Jurkat, Clone E6-1 (cell line): ENCODE measurements at regions not wholly inside any gene's neighbourhood (a gene's known extent, or its start where the extent isn't known, plus 50 kb on each side); places are given as distances from the start of the nearest gene placed in this dataset.
A peak's percentile ranks its signal among the peaks of the same experiment; 100 is the strongest.

Source experiments
- DNase-seq: peaks from one replicate; pipeline ENCODE4 v3.0.0-alpha.2; 2011; ENCODE audit warnings: low read depth, low spot score
- H3K4me3 ChIP-seq: 2 replicates; pipeline ENCODE4 v1.5.1; 2011; ENCODE audit warnings: mild to moderate bottlenecking, low read length, control low read depth, moderate library complexity

- H3K4me3 ChIP-seq = no peak overlapping the region
- no peak for DNase-seq
These were observed 103.0 kb upstream of the STK17B start for GRCh38 chr2:196274387-196274809.

DNA sequence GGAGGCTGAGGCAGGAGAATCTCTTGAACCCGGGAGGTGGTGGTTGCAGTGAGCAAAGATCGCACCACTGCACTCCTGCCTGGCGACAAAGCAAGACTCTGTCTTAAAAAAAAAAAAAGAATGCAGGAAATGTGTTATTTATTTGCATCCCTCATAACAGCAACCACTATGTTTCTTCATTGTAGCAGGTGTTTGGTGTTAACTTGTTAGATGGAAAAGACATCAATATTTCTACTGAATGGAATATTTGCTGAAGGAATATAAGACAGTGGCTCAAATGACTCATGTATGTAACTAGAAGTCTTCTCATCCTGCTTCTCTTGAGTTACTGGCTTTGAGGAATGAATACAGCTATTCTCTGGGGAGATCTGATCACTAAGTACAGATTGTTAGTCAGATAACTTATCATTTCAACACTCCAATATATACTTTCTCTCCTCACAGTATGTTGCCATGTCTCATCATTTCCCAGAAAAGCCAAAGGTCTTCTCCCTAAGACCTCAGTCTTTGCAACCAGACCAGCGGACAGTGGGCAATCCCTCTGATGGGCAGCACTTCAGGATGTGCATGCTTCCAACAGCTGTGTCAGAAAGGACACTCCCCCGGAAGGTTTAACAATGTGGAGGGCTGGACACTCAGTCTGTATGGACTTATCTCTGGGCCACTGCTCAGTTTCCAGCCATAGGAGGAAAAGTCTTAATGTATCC is 104.4 kb upstream of the STK17B start:
- no peak overlapping the region for H3K4me3 ChIP-seq
- DNase-seq = peak; percentile 37

GRCh38 chr2:196276421-196276820 is 105.0 kb upstream of the STK17B start:
- no peak for DNase-seq
- H3K4me3 ChIP-seq = no peak overlapping the region

DNA sequence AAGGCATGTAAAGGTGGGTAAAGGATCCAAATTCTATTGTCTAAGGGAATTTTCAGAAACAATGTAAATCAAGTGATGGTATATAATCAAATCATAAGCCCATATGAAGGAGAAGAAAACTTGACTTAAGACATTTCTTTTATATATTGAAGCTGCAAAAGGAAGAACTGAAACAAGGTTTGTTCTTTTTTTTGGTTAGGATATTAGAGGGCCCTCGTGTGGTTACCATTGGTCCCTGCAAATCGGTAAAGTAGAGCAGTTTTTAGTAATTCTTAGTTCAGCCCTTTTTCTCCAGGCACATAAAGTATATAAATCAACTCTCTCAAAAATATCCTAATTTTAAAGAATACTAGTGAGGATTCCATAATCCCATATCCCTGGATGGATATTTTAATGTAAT is 105.6 kb upstream of the STK17B start:
- peak; percentile 72 for DNase-seq
- H3K4me3 ChIP-seq = no peak overlapping the region

GRCh38 chr2:196278491-196278911 is 107.1 kb upstream of the STK17B start:
- DNase-seq = no peak
- no peak overlapping the region for H3K4me3 ChIP-seq

GRCh38 chr2:196279541-196279940 is 108.2 kb upstream of the STK17B start:
- H3K4me3 ChIP-seq = no peak overlapping the region
- no peak for DNase-seq

DNA sequence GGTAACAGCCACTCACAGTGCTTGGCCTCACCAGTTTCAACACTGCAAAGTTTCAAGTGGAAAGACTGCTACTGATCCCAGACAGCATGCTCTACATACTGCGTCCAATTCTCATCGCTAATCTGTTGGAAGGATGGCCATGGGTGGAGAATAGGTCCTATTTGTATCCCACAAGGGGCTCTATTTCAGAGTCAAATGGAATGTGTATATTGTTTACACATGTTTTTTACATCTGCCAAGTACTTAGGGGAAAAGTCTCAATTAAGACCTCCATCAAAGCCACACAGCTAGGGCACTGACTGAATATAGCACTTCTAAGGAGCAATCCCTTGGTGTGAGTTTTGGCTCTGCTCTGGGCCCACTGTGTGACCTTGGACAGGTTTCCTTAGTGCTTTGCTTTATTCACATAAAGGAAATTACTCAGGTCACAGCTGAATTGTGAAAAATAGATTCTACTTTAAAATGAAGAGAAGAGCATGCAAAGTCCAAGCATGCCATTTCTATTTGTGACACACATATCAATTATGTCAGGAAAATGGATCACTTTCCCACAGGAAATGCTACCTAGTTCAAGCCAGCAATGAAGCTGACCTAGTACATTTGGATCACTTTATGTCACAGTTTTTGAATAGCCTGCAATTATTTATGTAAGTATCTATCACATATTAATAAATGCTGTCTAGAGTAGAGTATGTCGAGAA is 112.9 kb upstream of the STK17B start:
- no peak for DNase-seq
- no peak overlapping the region for H3K4me3 ChIP-seq

DNA sequence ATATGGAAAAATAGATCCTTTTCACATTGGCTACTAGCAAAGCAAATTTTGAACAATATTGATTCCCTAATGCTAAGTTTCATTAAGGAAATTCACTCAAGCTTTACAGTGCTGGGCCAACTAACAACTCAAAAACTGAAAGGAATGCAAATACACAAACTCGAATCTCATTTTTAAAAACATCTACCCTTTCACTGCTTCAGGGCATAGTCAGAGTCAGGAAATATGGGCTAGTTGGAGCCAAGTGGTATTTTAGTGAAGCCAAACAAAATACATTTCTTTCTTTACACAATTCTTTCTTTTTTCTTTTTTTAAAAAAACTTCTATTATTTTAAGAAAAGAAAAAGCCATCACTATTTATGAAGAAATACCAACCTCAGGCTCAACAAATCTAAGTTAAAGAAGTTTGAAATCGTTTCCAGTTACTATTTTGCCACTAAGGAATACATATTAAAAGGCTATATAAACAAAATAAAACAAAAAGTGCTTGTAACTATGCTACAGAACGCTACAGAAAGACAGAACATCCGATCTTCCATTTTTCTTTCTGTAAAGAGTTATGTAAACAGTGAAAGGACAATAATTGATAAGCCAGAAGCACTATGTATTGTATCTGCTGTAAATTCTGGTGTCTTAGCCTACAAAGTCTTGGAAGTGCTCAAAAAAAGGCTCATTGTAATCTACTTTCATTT is 113.6 kb upstream of the STK17B start:
- H3K4me3 ChIP-seq = no peak overlapping the region

GRCh38 chr2:196286821-196287220 is 115.4 kb upstream of the STK17B start:
- DNase-seq = no peak
- H3K4me3 ChIP-seq = no peak overlapping the region

More for the DNA sequence above, 113.6 kb upstream of the STK17B start:
- DNase-seq = no peak

GRCh38 chr2:196287523-196287922 is 116.1 kb upstream of the STK17B start:
- H3K4me3 ChIP-seq = no peak overlapping the region
- DNase-seq = no peak

- DNase-seq = no peak
These were observed 116.7 kb upstream of the STK17B start for GRCh38 chr2:196288006-196288538.

DNA sequence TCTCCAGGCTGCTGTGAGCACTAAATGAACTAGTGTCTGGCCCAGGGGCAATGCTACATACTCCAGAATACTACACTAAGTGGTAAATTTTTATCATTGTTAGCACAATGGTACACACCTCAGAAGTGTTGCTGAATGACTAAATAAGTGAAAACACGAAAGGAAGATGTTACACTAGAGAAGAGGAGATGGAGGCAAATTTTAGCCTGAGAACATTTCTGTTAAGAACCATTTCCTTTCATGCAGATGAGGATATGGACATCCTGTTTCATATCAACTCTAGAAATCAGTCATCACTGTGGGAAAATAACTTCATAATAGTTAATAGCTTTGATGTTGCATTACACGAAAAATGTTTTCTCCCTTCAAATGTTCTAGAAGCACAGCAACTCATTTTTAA is 117.6 kb upstream of the STK17B start:
- no peak overlapping the region for H3K4me3 ChIP-seq
- no peak for DNase-seq

More at GRCh38 chr2:196288006-196288538, 116.7 kb upstream of the STK17B start:
- no peak overlapping the region for H3K4me3 ChIP-seq

GRCh38 chr2:196290136-196290535 is 118.8 kb upstream of the STK17B start:
- DNase-seq = no peak
- H3K4me3 ChIP-seq = no peak overlapping the region

GRCh38 chr2:196290569-196290968 is 119.2 kb upstream of the STK17B start:
- no peak for DNase-seq
- no peak overlapping the region for H3K4me3 ChIP-seq

DNA sequence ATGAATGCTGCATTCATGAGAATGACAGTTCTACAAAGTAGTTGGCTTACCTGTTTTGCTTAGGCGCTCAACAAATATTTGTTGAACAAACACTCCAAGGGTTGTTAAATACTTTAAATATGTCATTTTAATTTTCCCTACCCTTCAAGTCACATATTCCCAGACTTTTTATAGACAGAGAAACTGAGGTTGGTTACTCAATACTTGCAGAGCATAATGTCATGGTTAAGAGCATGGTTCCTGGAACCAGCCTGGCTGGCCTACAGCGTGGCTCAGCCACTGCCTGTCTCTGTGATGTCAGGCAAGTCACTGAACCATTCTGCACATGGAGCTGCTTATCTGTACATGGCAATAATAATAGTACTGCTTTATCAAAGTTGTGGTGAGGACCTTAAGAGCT is 120.0 kb upstream of the STK17B start:
- no peak for DNase-seq
- H3K4me3 ChIP-seq = no peak overlapping the region

GRCh38 chr2:196291873-196292800 is 120.8 kb upstream of the STK17B start:
- H3K4me3 ChIP-seq = no peak overlapping the region
- DNase-seq = no peak

DNA sequence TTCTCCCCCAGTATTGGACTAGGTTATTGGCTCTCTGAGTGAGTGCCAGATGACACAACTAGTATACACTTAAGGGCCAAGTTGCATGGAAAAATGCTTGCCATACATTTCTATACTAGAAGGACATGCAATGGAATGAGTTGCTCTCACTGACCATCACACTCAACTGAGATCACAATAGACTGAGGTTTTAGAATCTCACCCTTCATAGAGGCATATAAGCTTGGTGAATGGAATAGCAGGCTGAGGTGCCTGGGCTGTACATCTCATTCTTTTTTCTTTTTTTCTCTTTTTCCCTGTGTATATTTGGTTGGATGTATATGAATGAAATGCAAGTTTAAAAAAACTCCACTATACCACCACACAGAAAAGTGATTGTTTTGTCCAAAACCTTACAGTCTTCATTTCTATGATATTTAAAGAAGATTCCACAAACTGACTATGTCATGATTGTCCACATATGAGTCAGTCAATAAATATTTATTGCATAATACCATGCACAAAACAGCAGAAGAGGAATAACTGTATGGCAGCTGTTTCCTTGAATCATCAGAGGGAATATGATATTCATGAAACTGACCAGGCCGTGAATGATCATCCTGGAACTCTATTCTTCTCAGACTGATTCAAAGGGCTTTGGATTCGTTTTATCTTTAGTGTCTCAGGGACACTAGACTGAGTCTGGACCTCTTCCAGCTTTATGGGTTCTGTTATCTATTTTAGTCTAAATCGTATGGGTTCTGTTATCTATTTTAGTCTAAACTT is 122.6 kb upstream of the STK17B start:
- DNase-seq = no peak
- H3K4me3 ChIP-seq = no peak overlapping the region

DNA sequence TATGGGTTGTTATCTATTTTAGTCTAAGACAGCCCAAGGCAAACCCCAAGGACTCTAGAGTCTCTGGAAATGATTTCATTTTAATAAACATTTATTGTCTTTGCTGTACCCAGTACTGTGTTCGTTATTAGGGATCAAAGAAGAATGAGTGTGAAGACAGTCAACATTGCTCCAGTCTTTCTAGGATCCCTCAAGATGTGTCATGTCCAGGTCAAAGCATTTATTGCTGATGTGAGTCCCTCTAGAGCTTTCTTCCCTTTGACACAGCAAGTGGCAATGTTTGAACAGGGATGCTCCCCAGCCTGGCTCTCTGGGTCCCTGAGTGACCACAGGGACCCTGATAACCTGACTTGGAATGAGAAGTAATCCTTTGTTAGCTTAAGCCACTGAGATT is 123.1 kb upstream of the STK17B start:
- no peak for DNase-seq
- H3K4me3 ChIP-seq = no peak overlapping the region
